22Rv1 (cell line): ENCODE measurements at regions not wholly inside any gene's neighbourhood (a gene's known extent, or its start where the extent isn't known, plus 50 kb on each side); places are given as distances from the start of the nearest gene placed in this dataset.

ENCODE experiments used
- ZFX ChIP-seq: fragments of 450-650 bp; IDR thresholded peaks from 2 replicates; pipeline ENCODE4 v1.6.1; 2017; ENCODE audit warnings: antibody characterized with exemption, borderline replicate concordance
- TF ChIP-seq, protein P1 (sequence below): fragments of 450-650 bp; IDR thresholded peaks from 2 replicates; pipeline ENCODE4 v1.5.1; 2017; ENCODE audit warnings: mild to moderate bottlenecking

DNA sequence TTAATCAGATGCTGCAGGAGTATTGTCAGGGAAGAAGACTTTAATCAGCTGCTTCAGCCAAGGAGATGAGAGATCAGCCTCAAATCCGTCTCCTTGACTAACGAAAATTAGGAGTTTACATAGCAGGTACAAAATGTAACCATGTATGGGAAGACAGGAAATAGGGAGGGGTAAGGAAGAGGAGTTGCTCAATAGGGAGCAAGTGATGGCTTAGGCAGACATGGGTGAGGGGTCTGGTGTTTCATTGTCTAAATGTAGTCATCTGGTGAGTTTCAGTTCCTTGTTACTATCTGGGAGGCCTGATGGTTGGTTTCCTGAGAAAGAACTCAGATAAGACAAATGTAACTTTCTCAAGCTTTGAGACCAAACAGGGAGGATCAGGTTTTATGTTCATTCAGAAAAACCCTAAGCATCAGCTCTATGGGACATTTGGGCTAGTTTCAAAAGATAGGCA, 217.3 kb upstream of the SULF2 start:
- TF ChIP-seq, protein P1, sequence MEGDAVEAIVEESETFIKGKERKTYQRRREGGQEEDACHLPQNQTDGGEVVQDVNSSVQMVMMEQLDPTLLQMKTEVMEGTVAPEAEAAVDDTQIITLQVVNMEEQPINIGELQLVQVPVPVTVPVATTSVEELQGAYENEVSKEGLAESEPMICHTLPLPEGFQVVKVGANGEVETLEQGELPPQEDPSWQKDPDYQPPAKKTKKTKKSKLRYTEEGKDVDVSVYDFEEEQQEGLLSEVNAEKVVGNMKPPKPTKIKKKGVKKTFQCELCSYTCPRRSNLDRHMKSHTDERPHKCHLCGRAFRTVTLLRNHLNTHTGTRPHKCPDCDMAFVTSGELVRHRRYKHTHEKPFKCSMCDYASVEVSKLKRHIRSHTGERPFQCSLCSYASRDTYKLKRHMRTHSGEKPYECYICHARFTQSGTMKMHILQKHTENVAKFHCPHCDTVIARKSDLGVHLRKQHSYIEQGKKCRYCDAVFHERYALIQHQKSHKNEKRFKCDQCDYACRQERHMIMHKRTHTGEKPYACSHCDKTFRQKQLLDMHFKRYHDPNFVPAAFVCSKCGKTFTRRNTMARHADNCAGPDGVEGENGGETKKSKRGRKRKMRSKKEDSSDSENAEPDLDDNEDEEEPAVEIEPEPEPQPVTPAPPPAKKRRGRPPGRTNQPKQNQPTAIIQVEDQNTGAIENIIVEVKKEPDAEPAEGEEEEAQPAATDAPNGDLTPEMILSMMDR, result no peak
- no peak for TF ChIP-seq ZFX
